Fibroblast of the aortic adventitia (primary cell): ENCODE measurements at regions not wholly inside any gene's neighbourhood (a gene's known extent, or its start where the extent isn't known, plus 50 kb on each side); places are given as distances from the start of the nearest gene placed in this dataset.
A peak's percentile ranks its signal among the peaks of the same experiment; 100 is the strongest.

Experiments used
- DNase-seq: peaks from one replicate; pipeline ENCODE4 v3.0.0-alpha.2; 2010; ENCODE audit warnings: low read depth
- H3K4me3 ChIP-seq: 2 replicates; pipeline ENCODE4 v1.5.1; 2011; ENCODE audit warnings: low read depth, mild to moderate bottlenecking, control low read depth, low read length, moderate library complexity
- CTCF ChIP-seq: IDR thresholded peaks from 2 replicates; pipeline ENCODE4 v1.5.1; 2011; ENCODE audit warnings: mild to moderate bottlenecking, low read length, control low read depth, inconsistent platforms; ENCODE audit not compliant: insufficient read depth

DNA sequence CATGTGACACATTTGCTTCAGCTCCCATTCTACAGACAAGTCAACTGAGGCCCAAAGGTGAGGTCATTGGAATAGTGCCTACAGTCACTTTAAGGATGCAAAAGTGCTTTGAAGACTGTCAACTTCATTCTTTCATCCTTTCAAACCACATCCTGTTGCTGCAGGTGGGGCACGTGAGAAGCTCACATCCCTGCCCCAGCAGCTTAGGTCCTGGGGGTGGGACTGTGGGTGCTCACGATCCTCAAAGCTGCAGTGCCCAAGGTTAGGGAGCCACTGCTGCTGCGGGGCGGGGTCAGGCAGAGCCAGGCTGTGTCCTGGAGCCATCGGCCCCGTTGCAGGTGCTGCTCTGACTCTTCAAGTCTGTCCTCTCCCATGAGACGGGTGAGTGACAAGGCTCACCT, 57.9 kb upstream of the IER5L start:
- TF ChIP-seq CTCF: no peak
- DNase-seq: no peak
- H3K4me3 ChIP-seq: no peak overlapping the region

- TF ChIP-seq CTCF: no peak
- no peak for DNase-seq
- H3K4me3 ChIP-seq: no peak overlapping the region
These were observed 57.2 kb upstream of the IER5L start for GRCh38 chr9:129235041-129235930.

GRCh38 chr9:129234491-129234890, 56.4 kb upstream of the IER5L start:
- TF ChIP-seq CTCF: no peak
- no peak overlapping the region for H3K4me3 ChIP-seq
- no peak for DNase-seq

DNA sequence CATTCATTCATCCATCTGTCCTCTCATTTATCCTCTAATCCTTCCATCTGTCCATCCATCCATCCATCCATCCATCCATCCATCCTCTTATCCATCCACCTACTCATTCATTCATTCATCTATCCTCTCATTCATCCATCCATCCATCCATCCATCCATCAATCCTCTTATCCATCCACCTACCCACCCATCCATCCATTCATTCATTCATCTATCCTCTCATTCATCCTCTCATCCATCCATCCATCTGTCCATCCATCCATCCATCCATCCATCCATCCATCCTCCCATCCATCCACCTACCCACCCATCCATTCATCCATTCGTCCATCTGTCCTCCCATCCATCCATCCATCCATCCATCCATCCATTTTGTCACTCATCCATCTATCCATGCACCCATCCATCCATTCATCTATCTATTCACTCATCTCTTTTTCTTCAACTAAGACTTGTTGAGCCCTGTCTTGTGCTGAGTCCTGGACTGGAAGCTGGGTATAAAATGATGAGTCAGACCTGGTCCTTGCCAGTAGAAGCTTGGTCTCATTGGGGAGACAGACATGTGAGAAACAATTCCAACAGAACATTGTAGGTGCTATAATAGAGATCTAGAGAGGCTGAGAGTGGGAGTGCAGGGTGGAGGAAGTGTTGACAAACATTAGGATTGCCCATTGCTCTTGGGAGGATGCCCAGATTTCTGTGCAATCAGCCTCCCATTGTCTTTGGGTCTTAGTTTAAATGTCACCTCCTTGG, 55.0 kb upstream of the IER5L start:
- peak; percentile 50 for DNase-seq
- no peak overlapping the region for H3K4me3 ChIP-seq
- no peak for TF ChIP-seq CTCF

DNA sequence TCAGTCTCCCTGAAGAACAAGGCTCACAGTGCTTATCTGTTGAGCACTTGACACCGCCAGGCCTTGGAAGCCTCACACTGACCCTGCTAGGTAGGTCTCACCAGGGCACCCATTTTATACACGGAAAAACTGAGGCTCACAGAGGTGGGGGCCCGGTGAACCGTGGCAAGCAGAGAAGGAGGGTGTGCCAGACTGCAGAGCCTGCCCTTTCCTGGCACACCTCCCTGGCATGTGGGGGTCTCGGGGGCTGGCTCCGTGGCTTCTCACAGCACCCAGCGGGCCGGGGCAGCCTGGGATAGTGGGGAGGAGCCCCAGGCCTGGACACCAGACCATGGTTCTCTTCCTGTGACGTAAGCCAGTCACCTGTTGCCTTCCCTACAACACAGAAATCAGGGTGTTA, 53.7 kb upstream of the IER5L start:
- H3K4me3 ChIP-seq: no peak overlapping the region
- TF ChIP-seq CTCF: no peak
- DNase-seq: no peak

GRCh38 chr9:129231022-129231739, 53.1 kb upstream of the IER5L start:
- no peak overlapping the region for H3K4me3 ChIP-seq
- no peak for DNase-seq
- TF ChIP-seq CTCF: no peak
